ENCODE measurements at regions not wholly inside any gene's neighbourhood (a gene's known extent, or its start where the extent isn't known, plus 50 kb on each side); places are given as distances from the start of the nearest gene placed in this dataset.

GRCh38 chr11:70808686-70809375 lies 410.5 kb downstream of the CTTN start:
- Mint-ChIP-seq H3K4me1 (peaks cover 0 to 5% of the 10 kb centered on the region in 2 donors), H3K27me3 (ENCODE audit: low read depth in 2 of 2) (peaks cover 1 to 4% of the 10 kb centered on the region in 2 donors), H3K4me3 (no peak overlapping the region), H3K27ac (no peak overlapping the region), H3K9me3 (no peaks in the 10 kb centered on the region), H3K36me3 (no peaks in the 10 kb centered on the region)
- TF ChIP-seq, protein P1, sequence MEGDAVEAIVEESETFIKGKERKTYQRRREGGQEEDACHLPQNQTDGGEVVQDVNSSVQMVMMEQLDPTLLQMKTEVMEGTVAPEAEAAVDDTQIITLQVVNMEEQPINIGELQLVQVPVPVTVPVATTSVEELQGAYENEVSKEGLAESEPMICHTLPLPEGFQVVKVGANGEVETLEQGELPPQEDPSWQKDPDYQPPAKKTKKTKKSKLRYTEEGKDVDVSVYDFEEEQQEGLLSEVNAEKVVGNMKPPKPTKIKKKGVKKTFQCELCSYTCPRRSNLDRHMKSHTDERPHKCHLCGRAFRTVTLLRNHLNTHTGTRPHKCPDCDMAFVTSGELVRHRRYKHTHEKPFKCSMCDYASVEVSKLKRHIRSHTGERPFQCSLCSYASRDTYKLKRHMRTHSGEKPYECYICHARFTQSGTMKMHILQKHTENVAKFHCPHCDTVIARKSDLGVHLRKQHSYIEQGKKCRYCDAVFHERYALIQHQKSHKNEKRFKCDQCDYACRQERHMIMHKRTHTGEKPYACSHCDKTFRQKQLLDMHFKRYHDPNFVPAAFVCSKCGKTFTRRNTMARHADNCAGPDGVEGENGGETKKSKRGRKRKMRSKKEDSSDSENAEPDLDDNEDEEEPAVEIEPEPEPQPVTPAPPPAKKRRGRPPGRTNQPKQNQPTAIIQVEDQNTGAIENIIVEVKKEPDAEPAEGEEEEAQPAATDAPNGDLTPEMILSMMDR (IDR thresholded peaks at IDR 0.05), result no peak
- intact Hi-C loops (cut with micrococcal nuclease), result no loop called here
- no peak overlapping the region for H3K27ac ChIP-seq (ENCODE audit: low read length)
- ATAC-seq, result no peak
- H3K4me1 ChIP-seq (ENCODE audit: control insufficient read depth, insufficient read depth, low read length), result no peaks in the 10 kb centered on the region
- H3K9me3 ChIP-seq (ENCODE audit: control insufficient read depth, insufficient read depth, low read length), result no peaks in the 10 kb centered on the region
- 92% methylated on average over 21 of the region's 21 CpGs for WGBS (ENCODE audit: insufficient coverage)
- H3K4me3 ChIP-seq (ENCODE audit: low read length), result no peak overlapping the region
- DNase-seq, result no peak
- H3K36me3 ChIP-seq (ENCODE audit: control insufficient read depth, insufficient read depth, low read length), result no peaks in the 10 kb centered on the region
- H3K27me3 ChIP-seq (ENCODE audit: control insufficient read depth, insufficient read depth, low read length), result no peaks in the 10 kb centered on the region

DNA sequence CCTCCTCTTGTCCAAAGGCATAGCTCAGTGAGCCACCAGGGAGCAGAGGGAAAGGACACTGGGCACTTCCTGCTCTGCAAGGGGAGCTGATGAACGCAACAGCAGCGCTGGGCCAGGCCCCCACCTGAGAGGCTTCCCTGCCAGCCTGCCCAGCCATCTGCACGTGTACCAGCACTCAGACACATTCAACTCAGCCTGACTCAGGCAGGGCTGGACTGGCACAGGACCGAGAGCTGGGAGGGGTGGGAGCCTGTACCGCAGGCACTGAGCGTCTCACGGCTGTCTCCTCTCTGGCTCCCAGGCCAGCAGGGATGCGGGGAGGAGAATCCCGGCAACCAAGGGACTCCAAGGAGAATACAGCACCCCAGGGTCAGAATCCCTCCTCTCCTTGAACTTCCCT lies 411.8 kb downstream of the CTTN start:
- Mint-ChIP-seq H3K27ac (no peak overlapping the region), H3K4me1 (no peaks in the 10 kb centered on the region), H3K9me3 (no peaks in the 10 kb centered on the region), H3K36me3 (no peaks in the 10 kb centered on the region), H3K27me3 (ENCODE audit: low read depth in 2 of 2) (peaks cover 0 to 4% of the 10 kb centered on the region in 2 donors), H3K4me3 (no peak overlapping the region)
- no peak overlapping the region for H3K27ac ChIP-seq (ENCODE audit: low read length)
- no peaks in the 10 kb centered on the region for H3K4me1 ChIP-seq (ENCODE audit: control insufficient read depth, insufficient read depth, low read length)
- H3K9me3 ChIP-seq (ENCODE audit: control insufficient read depth, insufficient read depth, low read length), result no peaks in the 10 kb centered on the region
- no peaks in the 10 kb centered on the region for H3K27me3 ChIP-seq (ENCODE audit: control insufficient read depth, insufficient read depth, low read length)
- no peak overlapping the region for H3K4me3 ChIP-seq (ENCODE audit: low read length)
- DNase-seq (no peak), ATAC-seq (no peak)
- 88% methylated on average over 9 of the region's 9 CpGs for WGBS (ENCODE audit: insufficient coverage)
- H3K36me3 ChIP-seq (ENCODE audit: control insufficient read depth, insufficient read depth, low read length), result no peaks in the 10 kb centered on the region
- intact Hi-C loops (cut with micrococcal nuclease), result no loop called here
- TF ChIP-seq, protein P1 (IDR thresholded peaks at IDR 0.05), result no peak

DNA sequence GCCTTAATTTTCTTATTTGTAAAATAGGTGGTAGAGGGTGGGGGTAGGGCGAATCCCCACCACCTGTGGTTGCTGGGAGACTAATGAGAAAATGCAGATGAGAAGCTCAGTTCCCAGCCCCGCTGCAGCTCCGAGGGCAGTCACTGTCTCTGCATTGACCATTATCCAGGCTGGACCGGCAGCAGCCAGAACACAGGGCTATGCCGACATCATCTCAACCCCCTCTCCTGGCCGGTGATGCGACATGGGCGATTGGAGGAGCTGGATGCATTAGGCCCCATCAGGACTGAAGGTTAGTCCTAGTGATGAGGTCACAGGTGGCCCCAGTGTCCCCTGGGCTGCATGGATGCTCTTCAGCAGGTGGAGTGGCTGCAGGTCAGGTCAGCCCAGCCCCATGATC lies 412.4 kb downstream of the CTTN start:
- no peaks in the 10 kb centered on the region for H3K4me1 Mint-ChIP-seq
- H3K4me3 Mint-ChIP-seq, result no peak overlapping the region
- H3K4me3 ChIP-seq (ENCODE audit: low read length), result no peak overlapping the region
- ATAC-seq (no peak), DNase-seq (no peak)
- no peak overlapping the region for H3K27ac ChIP-seq (ENCODE audit: low read length)
- 85% methylated on average over 8 of the region's 8 CpGs for WGBS (ENCODE audit: insufficient coverage)
- H3K36me3 ChIP-seq (ENCODE audit: control insufficient read depth, insufficient read depth, low read length), result no peaks in the 10 kb centered on the region
- H3K9me3 Mint-ChIP-seq, result no peaks in the 10 kb centered on the region
- TF ChIP-seq, protein P1 (IDR thresholded peaks at IDR 0.05), result no peak
- no peaks in the 10 kb centered on the region for H3K36me3 Mint-ChIP-seq
- peaks cover 0 to 4% of the 10 kb centered on the region in 2 donors for H3K27me3 Mint-ChIP-seq (ENCODE audit: low read depth in 2 of 2)
- no peak overlapping the region for H3K27ac Mint-ChIP-seq
- no peaks in the 10 kb centered on the region for H3K27me3 ChIP-seq (ENCODE audit: control insufficient read depth, insufficient read depth, low read length)
- no peaks in the 10 kb centered on the region for H3K9me3 ChIP-seq (ENCODE audit: control insufficient read depth, insufficient read depth, low read length)
- intact Hi-C loops (cut with micrococcal nuclease), result no loop called here
- no peaks in the 10 kb centered on the region for H3K4me1 ChIP-seq (ENCODE audit: control insufficient read depth, insufficient read depth, low read length)

DNA sequence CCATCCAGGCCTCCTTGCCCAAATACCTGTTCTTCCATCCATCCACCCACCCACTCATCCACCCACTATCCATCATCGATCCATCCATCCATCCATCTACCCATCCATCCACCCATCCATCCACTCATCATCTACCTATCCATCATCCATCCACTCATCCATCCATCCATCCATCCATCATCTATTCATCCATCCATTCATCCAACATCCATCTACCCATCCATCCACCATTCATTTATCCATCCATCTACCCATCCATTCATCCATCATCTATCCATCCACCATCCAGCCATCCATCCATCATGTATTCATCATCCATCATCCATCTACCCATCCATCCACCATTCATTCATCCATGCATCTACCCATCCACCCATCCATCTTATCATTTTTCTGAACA lies 413.2 kb downstream of the CTTN start:
- Histone ChIP-seq H3K27me3 (ENCODE audit: control insufficient read depth, insufficient read depth, low read length) (no peaks in the 10 kb centered on the region), H3K9me3 (ENCODE audit: control insufficient read depth, insufficient read depth, low read length) (no peaks in the 10 kb centered on the region), H3K4me1 (ENCODE audit: control insufficient read depth, insufficient read depth, low read length) (no peaks in the 10 kb centered on the region), H3K27ac (ENCODE audit: low read length) (no peak overlapping the region), H3K36me3 (ENCODE audit: control insufficient read depth, insufficient read depth, low read length) (no peaks in the 10 kb centered on the region), H3K4me3 (ENCODE audit: low read length) (no peak overlapping the region)
- no peaks in the 10 kb centered on the region for H3K36me3 Mint-ChIP-seq
- H3K4me1 Mint-ChIP-seq, result no peaks in the 10 kb centered on the region
- intact Hi-C loops (cut with micrococcal nuclease), result no loop called here
- H3K27ac Mint-ChIP-seq, result no peak overlapping the region
- WGBS (ENCODE audit: insufficient coverage), result 89% methylated on average over 1 of the region's 1 CpG
- no peaks in the 10 kb centered on the region for H3K9me3 Mint-ChIP-seq
- H3K4me3 Mint-ChIP-seq, result no peak overlapping the region
- DNase-seq, result no peak
- TF ChIP-seq, protein P1 (IDR thresholded peaks at IDR 0.05), result no peak
- ATAC-seq, result no peak
- H3K27me3 Mint-ChIP-seq (ENCODE audit: low read depth in 2 of 2), result peaks cover 0 to 4% of the 10 kb centered on the region in 2 donors
